H1 (cell line): ENCODE measurements at regions not wholly inside any gene's neighbourhood (a gene's known extent, or its start where the extent isn't known, plus 50 kb on each side); places are given as distances from the start of the nearest gene placed in this dataset.

ENCODE experiments used
- CTCF ChIA-PET: fragments of 300-600 bp; sonication (Branson Sonifier 250); formaldehyde crosslinking; loops from one replicate; lab custom pipeline; 2021; ENCODE audit not compliant: partially characterized antibody; lab: Charles Lee
- POLR2A ChIA-PET: fragments of 300-600 bp; sonication (Branson Sonifier 250); formaldehyde crosslinking; loops from one replicate; lab custom pipeline; 2021; ENCODE audit warnings: inconsistent platforms; ENCODE audit not compliant: partially characterized antibody; lab: Charles Lee
- DNase-seq, 2 experiments: peaks; one replicate each; pipeline versions ENCODE4 v3.0.0 to v3.0.0-alpha.2; 2010 to 2022; ENCODE audit warnings: low spot score in 2 of 2, low read depth in 1 of 2, mixed read lengths in 1 of 2
- FAIRE-seq: peaks from 2 replicates; lab custom pipeline; 2011; peaks lifted over from hg19 to GRCh38; lab: Jason Lieb, UNC
- H2AFZ ChIP-seq: 2 replicates; pipeline ENCODE4 v1.8.1; 2012; ENCODE audit warnings: low read length, inconsistent platforms
- H2AK5ac ChIP-seq: 2 replicates; pipeline ENCODE4 v1.6.1; 2013; ENCODE audit warnings: low read depth, low read length
- H2BK120ac ChIP-seq: replicated peaks from 2 replicates; pipeline ENCODE3; 2013; ENCODE audit warnings: low read depth, low read length, inconsistent platforms
- H2BK12ac ChIP-seq: 2 replicates; pipeline ENCODE4 v1.6.1; 2013; ENCODE audit warnings: low read depth, low read length
- H2BK15ac ChIP-seq: 2 replicates; pipeline ENCODE4 v1.6.1; 2013; ENCODE audit warnings: low read length
- H2BK20ac ChIP-seq: 2 replicates; pipeline ENCODE4 v1.6.1; 2013; ENCODE audit warnings: low read length
- H2BK5ac ChIP-seq: 2 replicates; pipeline ENCODE4 v1.6.1; 2013; ENCODE audit warnings: low read depth, low read length
- H3K14ac ChIP-seq: 2 replicates; pipeline ENCODE4 v1.6.1; 2013; ENCODE audit warnings: inconsistent platforms; ENCODE audit not compliant: insufficient read length
- H3K18ac ChIP-seq: 2 replicates; pipeline ENCODE4 v1.6.1; 2013; ENCODE audit warnings: low read length; ENCODE audit errors: extremely low read depth
- H3K23ac ChIP-seq: 2 replicates; pipeline ENCODE4 v1.6.1; 2013; ENCODE audit warnings: inconsistent platforms; ENCODE audit not compliant: insufficient read length
- H3K23me2 ChIP-seq: 2 replicates; pipeline ENCODE4 v1.6.1; 2013; ENCODE audit warnings: low read depth, low read length
- H3K27ac ChIP-seq: 2 replicates; pipeline ENCODE4 v1.6.1; 2011; ENCODE audit warnings: low read depth, low read length, inconsistent platforms
- H3K27me3 ChIP-seq, 4 experiments: replicated peaks in 1 of 4; 1 replicate in 1 of 4; 2 replicates in 3 of 4; pipeline versions ENCODE4 v1.6.1 to v1.8.1; 2011 to 2013; ENCODE audit warnings: low read length in 3 of 4, mild to moderate bottlenecking in 3 of 4, inconsistent platforms in 2 of 4, mixed read lengths in 2 of 4, moderate library complexity in 1 of 4; ENCODE audit not compliant: control insufficient read depth in 3 of 4, insufficient read depth in 3 of 4; ENCODE audit errors: extremely low read depth in 1 of 4
- H3K36me3 ChIP-seq, 4 experiments: 2 replicates each; pipeline versions ENCODE4 v1.6.1 to v1.8.1; 2011 to 2013; ENCODE audit warnings: mild to moderate bottlenecking in 4 of 4, low read length in 3 of 4, moderate library complexity in 2 of 4, control low read depth in 1 of 4, inconsistent platforms in 1 of 4; ENCODE audit not compliant: insufficient read depth in 4 of 4, control insufficient read depth in 2 of 4
- H3K4ac ChIP-seq: replicated peaks from 2 replicates; pipeline ENCODE3; 2013; ENCODE audit warnings: low read length, low read depth, mixed read lengths, inconsistent platforms; ENCODE audit not compliant: insufficient read length
- H3K4me1 ChIP-seq, 4 experiments: replicated peaks in 1 of 4; 1 replicate in 1 of 4; 2 replicates in 3 of 4; pipeline versions ENCODE4 v1.6.1 to v1.8.1; 2011 to 2013; ENCODE audit warnings: low read length in 3 of 4, inconsistent platforms in 2 of 4, mixed read lengths in 1 of 4; ENCODE audit not compliant: insufficient read depth in 4 of 4, control insufficient read depth in 3 of 4
- H3K4me2 ChIP-seq, 2 experiments: 2 replicates each; pipeline versions ENCODE4 v1.6.1 to v1.8.1; 2011 to 2013; ENCODE audit warnings: low read depth in 2 of 2, low read length in 2 of 2, control low read depth in 1 of 2, inconsistent platforms in 1 of 2, mild to moderate bottlenecking in 1 of 2; ENCODE audit not compliant: insufficient read depth in 1 of 2
- H3K4me3 ChIP-seq, 4 experiments: fragments of 200-600, 300-600 bp in 1 of 4; sonication (generic), shearing (Covaris generic), sonication (Bioruptor Twin) in 1 of 4; 2 replicates each; pipeline versions ENCODE4 v1.5.1 to v1.8.1; 2011 to 2016; ENCODE audit warnings: low read length in 4 of 4, low read depth in 3 of 4, control low read depth in 2 of 4, inconsistent platforms in 2 of 4, mild to moderate bottlenecking in 2 of 4, mixed read lengths in 1 of 4, moderate library complexity in 1 of 4; ENCODE audit not compliant: insufficient read depth in 2 of 4; ENCODE audit errors: extremely low read depth in 1 of 4
- H3K56ac ChIP-seq: replicated peaks from 2 replicates; pipeline ENCODE3; 2013; ENCODE audit warnings: low read depth, mild to moderate bottlenecking, mixed read lengths, low read length, inconsistent platforms; ENCODE audit not compliant: insufficient read length
- H3K79me1 ChIP-seq: 2 replicates; pipeline ENCODE4 v1.6.1; 2013; ENCODE audit warnings: low read depth, low read length, control low read depth
- H3K79me2 ChIP-seq, 2 experiments: 2 replicates each; pipeline versions ENCODE4 v1.6.1 to v1.8.1; 2012 to 2013; ENCODE audit warnings: low read length in 2 of 2, mild to moderate bottlenecking in 2 of 2, inconsistent platforms in 1 of 2; ENCODE audit not compliant: insufficient read depth in 2 of 2, control insufficient read depth in 1 of 2
- H3K9ac ChIP-seq, 4 experiments: replicated peaks in 1 of 4; 1 replicate in 1 of 4; 2 replicates in 3 of 4; pipeline versions ENCODE4 v1.6.1 to v1.8.1; 2011 to 2013; ENCODE audit warnings: low read depth in 3 of 4, low read length in 3 of 4, control low read depth in 2 of 4, mild to moderate bottlenecking in 2 of 4, moderate library complexity in 2 of 4, inconsistent platforms in 1 of 4; ENCODE audit errors: extremely low read depth in 1 of 4
- H3K9me3 ChIP-seq, 2 experiments: 2 replicates each; pipeline versions ENCODE4 v1.6.1 to v1.8.1; 2012 to 2013; ENCODE audit warnings: mild to moderate bottlenecking in 2 of 2, moderate library complexity in 2 of 2, control low read depth in 1 of 2, inconsistent platforms in 1 of 2, low read depth in 1 of 2, low read length in 1 of 2, mixed read lengths in 1 of 2; ENCODE audit not compliant: insufficient read depth in 2 of 2
- H4K20me1 ChIP-seq, 2 experiments: replicated peaks in 1 of 2; 2 replicates each; pipeline versions ENCODE3 to v1.8.1; 2011 to 2013; ENCODE audit warnings: inconsistent platforms in 2 of 2, low read length in 2 of 2, mild to moderate bottlenecking in 1 of 2; ENCODE audit not compliant: insufficient read depth in 2 of 2, control insufficient read depth in 1 of 2
- H4K5ac ChIP-seq: 2 replicates; pipeline ENCODE4 v1.6.1; 2013; ENCODE audit warnings: low read length, low read depth, mixed read lengths, inconsistent platforms; ENCODE audit not compliant: insufficient read length
- H4K8ac ChIP-seq: 2 replicates; pipeline ENCODE4 v1.8.0; 2013; ENCODE audit warnings: mild to moderate bottlenecking, moderate library complexity, low read length, inconsistent platforms; ENCODE audit not compliant: insufficient read depth; ENCODE audit errors: extremely low read depth
- H4K91ac ChIP-seq: replicated peaks from 2 replicates; pipeline ENCODE3; 2013; ENCODE audit warnings: low read length, mixed read lengths, inconsistent platforms; ENCODE audit not compliant: insufficient read length
- SAP30 ChIP-seq: fragments of 300-600 bp; sonication (generic); IDR thresholded peaks from 2 replicates; pipeline ENCODE4 v1.7.1; 2012; ENCODE audit warnings: low read length, moderate library complexity, mild to moderate bottlenecking, inconsistent platforms; ENCODE audit not compliant: insufficient read depth, insufficient replicate concordance
- SIN3A ChIP-seq, 2 experiments: IDR thresholded peaks in 1 of 2; conservative IDR thresholded peaks in 1 of 2; 2 replicates each; pipeline ENCODE4 v1.6.1; 2011 to 2012; ENCODE audit warnings: low read length in 2 of 2, improper control_type of control experiment in 1 of 2, low read depth in 1 of 2, mild to moderate bottlenecking in 1 of 2
- SRF ChIP-seq: IDR thresholded peaks from 2 replicates; pipeline ENCODE4 v1.6.1; 2011; ENCODE audit warnings: mild to moderate bottlenecking, low read depth, low read length, moderate library complexity
- WGBS, 2 experiments: shearing (Covaris generic) in 1 of 2; methylation state at CpG; one replicate each; pipeline versions ENCODE4 v1.1.6 to v1.1.7; 2013 to 2015; ENCODE audit warnings: low lambda C conversion rate in 2 of 2, mixed read lengths in 2 of 2, inconsistent platforms in 1 of 2, low coverage in 1 of 2, missing lambda C conversion rate in 1 of 2; ENCODE audit not compliant: insufficient replicate concordance in 2 of 2, insufficient coverage in 1 of 2, insufficient read length in 1 of 2; ENCODE audit errors: extremely low coverage in 1 of 2, missing lambda C conversion rate in 1 of 2; 5-methylcytosine and 5-hydroxymethylcytosine counted together

- Histone ChIP-seq H4K20me1 (no peaks in the 10 kb centered on the region), H3K79me2 (no peaks in the 10 kb centered on the region), H3K14ac (no peak overlapping the region), H3K23me2 (no peaks in the 10 kb centered on the region; the same call in 1 of the 2 replicates), H2AK5ac (no peak overlapping the region), H3K36me3 (no peaks in the 10 kb centered on the region), H3K27me3 (no peaks in the 10 kb centered on the region), H3K9ac (no peak overlapping the region), H3K23ac (no peak overlapping the region), H3K4me3 (no peak overlapping the region), H4K8ac (no peak overlapping the region), H4K5ac (no peak overlapping the region), H2BK5ac (no peak overlapping the region), H3K27ac (no peak overlapping the region), H3K4me2 (no peak overlapping the region), H2AFZ (no peak overlapping the region), H3K4me1 (no peaks in the 10 kb centered on the region), H3K18ac (no peak overlapping the region), H3K4ac (no peak overlapping the region), H4K91ac (no peak overlapping the region), H2BK15ac (no peak overlapping the region), H2BK12ac (no peak overlapping the region), H3K56ac (no peak overlapping the region), H2BK20ac (no peak overlapping the region), H3K79me1 (no peaks in the 10 kb centered on the region), H2BK120ac (no peak overlapping the region), H3K9me3 (no peaks in the 10 kb centered on the region)
- CTCF ChIA-PET: no interaction called here
- no peak for DNase-seq
- POLR2A ChIA-PET: no interaction called here
- TF ChIP-seq SAP30 (no peak), SIN3A (conservative IDR thresholded peaks at IDR 0.05 in 1 of 2, IDR thresholded peaks at IDR 0.05 in 1 of 2; ENCODE audit: low read depth in 1 of 2, low read length in 2 of 2) (no peak), SRF (no peak)
- FAIRE-seq: no peak
- WGBS, 2 experiments: 88% methylated on average over 6 of the region's 6 CpGs; no CpG with 5 or more reads in 1 of the 2 experiments
Observed at GRCh38 chr14:62322216-62322615, 560.0 kb downstream of the SNAPC1 start.
